ENCODE measurements at regions not wholly inside any gene's neighbourhood (a gene's known extent, or its start where the extent isn't known, plus 50 kb on each side); places are given as distances from the start of the nearest gene placed in this dataset.

DNA sequence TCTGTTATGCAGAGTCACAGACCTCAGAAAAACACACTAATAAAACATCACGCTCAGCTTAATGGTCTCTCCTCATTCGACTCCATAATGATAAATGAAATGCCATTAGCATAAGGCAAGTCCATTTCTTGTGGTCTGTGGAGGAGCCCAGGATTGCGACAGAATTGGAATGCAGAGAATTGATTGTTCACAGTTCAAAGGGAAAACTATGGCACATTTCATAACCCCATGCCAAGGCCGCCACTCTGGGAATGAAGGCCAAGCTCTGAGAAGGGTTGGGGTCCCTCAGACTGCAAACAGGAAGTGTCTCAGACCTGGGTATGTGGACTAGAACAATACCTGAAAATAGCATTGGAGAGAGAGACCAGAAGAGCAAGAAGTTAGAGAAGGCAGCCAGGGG is 398.9 kb downstream of the ADRA2A start:
- TF ChIP-seq, protein P1, sequence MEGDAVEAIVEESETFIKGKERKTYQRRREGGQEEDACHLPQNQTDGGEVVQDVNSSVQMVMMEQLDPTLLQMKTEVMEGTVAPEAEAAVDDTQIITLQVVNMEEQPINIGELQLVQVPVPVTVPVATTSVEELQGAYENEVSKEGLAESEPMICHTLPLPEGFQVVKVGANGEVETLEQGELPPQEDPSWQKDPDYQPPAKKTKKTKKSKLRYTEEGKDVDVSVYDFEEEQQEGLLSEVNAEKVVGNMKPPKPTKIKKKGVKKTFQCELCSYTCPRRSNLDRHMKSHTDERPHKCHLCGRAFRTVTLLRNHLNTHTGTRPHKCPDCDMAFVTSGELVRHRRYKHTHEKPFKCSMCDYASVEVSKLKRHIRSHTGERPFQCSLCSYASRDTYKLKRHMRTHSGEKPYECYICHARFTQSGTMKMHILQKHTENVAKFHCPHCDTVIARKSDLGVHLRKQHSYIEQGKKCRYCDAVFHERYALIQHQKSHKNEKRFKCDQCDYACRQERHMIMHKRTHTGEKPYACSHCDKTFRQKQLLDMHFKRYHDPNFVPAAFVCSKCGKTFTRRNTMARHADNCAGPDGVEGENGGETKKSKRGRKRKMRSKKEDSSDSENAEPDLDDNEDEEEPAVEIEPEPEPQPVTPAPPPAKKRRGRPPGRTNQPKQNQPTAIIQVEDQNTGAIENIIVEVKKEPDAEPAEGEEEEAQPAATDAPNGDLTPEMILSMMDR (IDR thresholded peaks at IDR 0.05), result no peak
- TF ChIP-seq POLR2A (IDR thresholded peaks at IDR 0.05) (no peak), POLR2AphosphoS5 (IDR thresholded peaks at IDR 0.05) (no peak)
